ENCODE measurements at regions not wholly inside any gene's neighbourhood (a gene's known extent, or its start where the extent isn't known, plus 50 kb on each side); places are given as distances from the start of the nearest gene placed in this dataset.
A peak's percentile ranks its signal among the peaks of the same experiment; 100 is the strongest.

DNA sequence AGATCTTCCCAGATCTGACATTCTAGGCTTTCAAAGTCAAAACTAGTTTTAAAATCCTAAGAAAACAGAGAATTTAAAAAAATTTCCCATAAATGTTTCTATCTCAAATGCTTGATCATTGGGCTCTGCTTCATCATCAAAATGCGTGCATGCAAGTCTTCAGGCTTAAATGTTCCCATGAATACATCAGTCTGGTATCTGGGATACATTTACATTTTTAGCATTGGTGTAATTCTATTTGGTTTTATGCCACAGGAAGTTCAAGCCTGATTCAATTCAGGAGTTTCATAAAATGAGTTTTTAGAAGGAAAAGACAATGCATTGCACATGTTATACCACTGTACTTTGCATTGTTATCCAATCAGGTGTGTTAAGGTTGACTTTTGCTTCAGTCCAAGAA lies 336.4 kb downstream of the PCNX1 start:
- H3K4me2 ChIP-seq (ENCODE audit: insufficient read depth, low read length): no peak overlapping the region
- H3K4me1 ChIP-seq (ENCODE audit: insufficient read depth, low read length): peaks cover 19% of the 10 kb centered on the region

DNA sequence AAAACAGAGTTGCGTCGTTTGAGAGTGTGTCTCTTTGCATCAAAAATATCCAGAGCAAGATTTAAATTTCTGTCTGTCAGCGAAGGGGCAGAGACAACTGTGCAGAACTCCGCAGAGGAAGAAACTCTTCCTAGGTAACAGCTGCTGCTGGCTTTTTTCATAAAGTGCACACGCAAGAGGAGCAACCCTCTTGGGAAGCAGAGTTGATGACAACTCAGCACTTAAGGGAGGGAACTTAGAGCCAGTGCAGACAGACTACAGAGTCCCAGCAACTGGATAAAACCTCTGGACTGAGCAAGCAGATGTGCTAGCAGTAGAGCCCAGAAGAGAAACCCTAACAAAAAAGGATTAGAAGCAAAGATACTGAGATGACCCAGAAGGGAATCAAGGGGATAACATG lies 337.1 kb downstream of the PCNX1 start:
- Histone ChIP-seq H2AFZ (ENCODE audit: low read depth, low read length) (no peak overlapping the region), H3K4me3 (ENCODE audit: low read depth in 1 of 2, low read length in 2 of 2) (no peak overlapping the region), H3K27me3 (ENCODE audit: insufficient read depth, low read length, poor library complexity) (no peaks in the 10 kb centered on the region), H3K9ac (ENCODE audit: low read depth, low read length) (no peak overlapping the region), H3K4me2 (ENCODE audit: insufficient read depth, low read length) (no peak overlapping the region), H3K27ac (ENCODE audit: low read length) (no peak overlapping the region), H4K20me1 (ENCODE audit: insufficient read depth, low read length) (no peaks in the 10 kb centered on the region), H3K36me3 (ENCODE audit: insufficient read depth, low read length) (no peaks in the 10 kb centered on the region), H3K79me2 (ENCODE audit: insufficient read depth, low read length) (no peaks in the 10 kb centered on the region), H3K9me3 (ENCODE audit: insufficient read depth, low read length, severe bottlenecking) (peaks cover 11% of the 10 kb centered on the region), H3K4me1 (ENCODE audit: insufficient read depth, low read length) (peaks cover 19% of the 10 kb centered on the region)
- no peak for ATAC-seq (ENCODE audit: insufficient read depth, low read depth)
- TF ChIP-seq, protein P1, sequence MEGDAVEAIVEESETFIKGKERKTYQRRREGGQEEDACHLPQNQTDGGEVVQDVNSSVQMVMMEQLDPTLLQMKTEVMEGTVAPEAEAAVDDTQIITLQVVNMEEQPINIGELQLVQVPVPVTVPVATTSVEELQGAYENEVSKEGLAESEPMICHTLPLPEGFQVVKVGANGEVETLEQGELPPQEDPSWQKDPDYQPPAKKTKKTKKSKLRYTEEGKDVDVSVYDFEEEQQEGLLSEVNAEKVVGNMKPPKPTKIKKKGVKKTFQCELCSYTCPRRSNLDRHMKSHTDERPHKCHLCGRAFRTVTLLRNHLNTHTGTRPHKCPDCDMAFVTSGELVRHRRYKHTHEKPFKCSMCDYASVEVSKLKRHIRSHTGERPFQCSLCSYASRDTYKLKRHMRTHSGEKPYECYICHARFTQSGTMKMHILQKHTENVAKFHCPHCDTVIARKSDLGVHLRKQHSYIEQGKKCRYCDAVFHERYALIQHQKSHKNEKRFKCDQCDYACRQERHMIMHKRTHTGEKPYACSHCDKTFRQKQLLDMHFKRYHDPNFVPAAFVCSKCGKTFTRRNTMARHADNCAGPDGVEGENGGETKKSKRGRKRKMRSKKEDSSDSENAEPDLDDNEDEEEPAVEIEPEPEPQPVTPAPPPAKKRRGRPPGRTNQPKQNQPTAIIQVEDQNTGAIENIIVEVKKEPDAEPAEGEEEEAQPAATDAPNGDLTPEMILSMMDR (IDR thresholded peaks at IDR 0.05; ENCODE audit: borderline replicate concordance, extremely low read depth, low read length, poor library complexity, severe bottlenecking): no peak
- no peak for TF ChIP-seq EZH2 (IDR thresholded peaks at IDR 0.05; ENCODE audit: borderline replicate concordance, low read depth, low read length, severe bottlenecking)
- no peak for DNase-seq

More for the DNA sequence above, 336.4 kb downstream of the PCNX1 start:
- DNase-seq: no peak
- TF ChIP-seq EZH2 (IDR thresholded peaks at IDR 0.05; ENCODE audit: borderline replicate concordance, low read depth, low read length, severe bottlenecking): no peak
- TF ChIP-seq, protein P1 (IDR thresholded peaks at IDR 0.05; ENCODE audit: borderline replicate concordance, extremely low read depth, low read length, poor library complexity, severe bottlenecking): no peak
- Histone ChIP-seq H3K79me2 (ENCODE audit: insufficient read depth, low read length) (no peaks in the 10 kb centered on the region), H2AFZ (ENCODE audit: low read depth, low read length) (no peak overlapping the region), H3K9me3 (ENCODE audit: insufficient read depth, low read length, severe bottlenecking) (peaks cover 11% of the 10 kb centered on the region), H3K27ac (ENCODE audit: low read length) (no peak overlapping the region), H3K4me3 (ENCODE audit: low read depth in 1 of 2, low read length in 2 of 2) (no peak overlapping the region), H4K20me1 (ENCODE audit: insufficient read depth, low read length) (no peaks in the 10 kb centered on the region), H3K27me3 (ENCODE audit: insufficient read depth, low read length, poor library complexity) (no peaks in the 10 kb centered on the region), H3K9ac (ENCODE audit: low read depth, low read length) (no peak overlapping the region), H3K36me3 (ENCODE audit: insufficient read depth, low read length) (no peaks in the 10 kb centered on the region)
- ATAC-seq (ENCODE audit: insufficient read depth, low read depth): no peak

DNA sequence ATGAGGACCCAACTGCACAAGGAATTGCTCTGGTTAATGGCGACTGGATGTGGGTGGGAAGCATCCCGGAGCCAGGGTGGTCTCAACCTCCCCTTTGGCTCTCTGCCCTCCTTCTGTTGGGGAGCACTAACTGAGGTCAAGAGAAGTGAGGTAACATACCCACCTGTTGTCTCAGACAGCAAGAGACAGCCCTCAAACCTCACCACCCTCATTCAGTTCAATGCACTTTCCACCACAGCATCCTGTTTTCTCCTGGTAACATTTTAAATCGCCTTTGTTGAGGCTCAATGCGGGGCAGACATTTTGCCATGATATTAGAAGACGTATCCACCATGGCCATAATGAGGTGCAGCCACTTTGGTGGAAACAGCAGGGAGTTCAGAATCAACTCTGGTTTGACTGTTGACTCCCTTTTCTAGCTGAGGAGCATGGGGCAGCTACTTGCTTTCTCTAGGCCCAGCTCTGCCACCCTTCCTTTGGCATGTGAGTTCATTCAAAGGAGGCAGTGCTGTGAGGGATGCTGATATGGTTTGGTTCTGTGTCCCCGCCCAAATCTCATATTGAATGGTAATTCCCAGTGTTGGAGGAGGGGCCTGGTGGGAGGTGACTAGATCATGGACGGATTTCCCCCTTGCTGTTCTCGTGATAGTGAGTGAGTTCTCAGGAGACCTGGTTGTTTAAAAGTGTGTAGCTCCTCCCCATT lies 338.6 kb downstream of the PCNX1 start:
- Histone ChIP-seq H3K4me3 (ENCODE audit: low read depth in 1 of 2, low read length in 2 of 2) (no peak overlapping the region), H3K36me3 (ENCODE audit: insufficient read depth, low read length) (no peaks in the 10 kb centered on the region), H3K27me3 (ENCODE audit: insufficient read depth, low read length, poor library complexity) (no peaks in the 10 kb centered on the region), H3K9me3 (ENCODE audit: insufficient read depth, low read length, severe bottlenecking) (peaks cover 11% of the 10 kb centered on the region), H3K9ac (ENCODE audit: low read depth, low read length) (no peak overlapping the region), H3K27ac (ENCODE audit: low read length) (peak overlapping the region; percentile 6; the same call in 1 of the 2 replicates), H3K4me2 (ENCODE audit: insufficient read depth, low read length) (no peak overlapping the region), H3K79me2 (ENCODE audit: insufficient read depth, low read length) (no peaks in the 10 kb centered on the region), H3K4me1 (ENCODE audit: insufficient read depth, low read length) (peaks cover 19% of the 10 kb centered on the region), H2AFZ (ENCODE audit: low read depth, low read length) (peak overlapping the region; percentile 27; the same call in 1 of the 2 replicates), H4K20me1 (ENCODE audit: insufficient read depth, low read length) (no peaks in the 10 kb centered on the region)
- ATAC-seq (ENCODE audit: insufficient read depth, low read depth): peak; percentile 75
- TF ChIP-seq, protein P1 (IDR thresholded peaks at IDR 0.05; ENCODE audit: borderline replicate concordance, extremely low read depth, low read length, poor library complexity, severe bottlenecking): no peak
- TF ChIP-seq EZH2 (IDR thresholded peaks at IDR 0.05; ENCODE audit: borderline replicate concordance, low read depth, low read length, severe bottlenecking): no peak
- DNase-seq: peak; percentile 34

All from DND-41 (cell line).